HFFc6 (cell line): ENCODE measurements at regions not wholly inside any gene's neighbourhood (a gene's known extent, or its start where the extent isn't known, plus 50 kb on each side); places are given as distances from the start of the nearest gene placed in this dataset.
"Not testable (repeated sequence)": the region's sequence is repeated elsewhere in the genome, so short reads cannot be mapped to it uniquely, and the experiment has no call there.

Source experiments
- DNase-seq: peaks from one replicate; pipeline ENCODE4 v3.0.0-alpha.2; 2018
- H3K27ac Mint-ChIP-seq: 2 replicates; pipeline ENCODE4 v1.8.0; 2020; ENCODE audit warnings: mild to moderate bottlenecking, mixed read lengths
- H3K27me3 Mint-ChIP-seq: 2 replicates; pipeline ENCODE4 v1.8.0; 2021; ENCODE audit warnings: mild to moderate bottlenecking, moderate library complexity, mixed read lengths; ENCODE audit not compliant: insufficient read depth
- H3K36me3 Mint-ChIP-seq: 2 replicates; pipeline ENCODE4 v1.8.0; 2021; ENCODE audit warnings: low read depth, mixed read lengths
- H3K4me1 Mint-ChIP-seq: 2 replicates; pipeline ENCODE4 v1.8.0; 2020; ENCODE audit warnings: low read depth, mixed read lengths
- H3K4me3 Mint-ChIP-seq: 2 replicates; pipeline ENCODE4 v1.8.0; 2020; ENCODE audit warnings: mild to moderate bottlenecking, moderate library complexity, mixed read lengths
- H3K9me3 Mint-ChIP-seq: 2 replicates; pipeline ENCODE4 v1.8.0; 2020; ENCODE audit warnings: mild to moderate bottlenecking, mixed read lengths
- TF ChIP-seq, protein P1 (sequence below): fragments of 200-600 bp; sonication (generic); IDR thresholded peaks from 2 replicates; pipeline ENCODE4 v1.5.0; 2021; ENCODE audit warnings: antibody characterized with exemption, mild to moderate bottlenecking

DNA sequence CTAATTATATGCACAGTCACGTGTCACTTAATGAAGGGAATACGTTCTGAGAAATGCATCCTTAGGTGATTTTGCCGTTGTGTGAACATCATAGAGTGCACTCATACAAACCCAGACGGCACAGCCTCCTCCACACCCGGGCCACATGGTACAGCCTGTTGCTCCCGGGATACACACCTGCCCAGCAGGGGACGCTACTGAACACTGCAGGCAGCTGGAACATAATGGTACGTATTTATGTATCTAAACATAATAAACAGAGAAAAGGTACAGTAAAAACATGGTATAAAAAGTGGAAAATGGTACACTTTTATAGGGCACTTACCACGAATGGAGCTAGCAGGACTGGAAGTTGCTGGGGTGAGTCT lies 752.3 kb upstream of the TPTE start:
- H3K4me3 Mint-ChIP-seq, H3K36me3 Mint-ChIP-seq, H3K27me3 Mint-ChIP-seq, H3K27ac Mint-ChIP-seq, DNase-seq, H3K4me1 Mint-ChIP-seq, H3K9me3 Mint-ChIP-seq: not testable (repeated sequence)
- TF ChIP-seq, protein P1, sequence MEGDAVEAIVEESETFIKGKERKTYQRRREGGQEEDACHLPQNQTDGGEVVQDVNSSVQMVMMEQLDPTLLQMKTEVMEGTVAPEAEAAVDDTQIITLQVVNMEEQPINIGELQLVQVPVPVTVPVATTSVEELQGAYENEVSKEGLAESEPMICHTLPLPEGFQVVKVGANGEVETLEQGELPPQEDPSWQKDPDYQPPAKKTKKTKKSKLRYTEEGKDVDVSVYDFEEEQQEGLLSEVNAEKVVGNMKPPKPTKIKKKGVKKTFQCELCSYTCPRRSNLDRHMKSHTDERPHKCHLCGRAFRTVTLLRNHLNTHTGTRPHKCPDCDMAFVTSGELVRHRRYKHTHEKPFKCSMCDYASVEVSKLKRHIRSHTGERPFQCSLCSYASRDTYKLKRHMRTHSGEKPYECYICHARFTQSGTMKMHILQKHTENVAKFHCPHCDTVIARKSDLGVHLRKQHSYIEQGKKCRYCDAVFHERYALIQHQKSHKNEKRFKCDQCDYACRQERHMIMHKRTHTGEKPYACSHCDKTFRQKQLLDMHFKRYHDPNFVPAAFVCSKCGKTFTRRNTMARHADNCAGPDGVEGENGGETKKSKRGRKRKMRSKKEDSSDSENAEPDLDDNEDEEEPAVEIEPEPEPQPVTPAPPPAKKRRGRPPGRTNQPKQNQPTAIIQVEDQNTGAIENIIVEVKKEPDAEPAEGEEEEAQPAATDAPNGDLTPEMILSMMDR, result peak; percentile 46; the same call in 1 of the 2 replicates

DNA sequence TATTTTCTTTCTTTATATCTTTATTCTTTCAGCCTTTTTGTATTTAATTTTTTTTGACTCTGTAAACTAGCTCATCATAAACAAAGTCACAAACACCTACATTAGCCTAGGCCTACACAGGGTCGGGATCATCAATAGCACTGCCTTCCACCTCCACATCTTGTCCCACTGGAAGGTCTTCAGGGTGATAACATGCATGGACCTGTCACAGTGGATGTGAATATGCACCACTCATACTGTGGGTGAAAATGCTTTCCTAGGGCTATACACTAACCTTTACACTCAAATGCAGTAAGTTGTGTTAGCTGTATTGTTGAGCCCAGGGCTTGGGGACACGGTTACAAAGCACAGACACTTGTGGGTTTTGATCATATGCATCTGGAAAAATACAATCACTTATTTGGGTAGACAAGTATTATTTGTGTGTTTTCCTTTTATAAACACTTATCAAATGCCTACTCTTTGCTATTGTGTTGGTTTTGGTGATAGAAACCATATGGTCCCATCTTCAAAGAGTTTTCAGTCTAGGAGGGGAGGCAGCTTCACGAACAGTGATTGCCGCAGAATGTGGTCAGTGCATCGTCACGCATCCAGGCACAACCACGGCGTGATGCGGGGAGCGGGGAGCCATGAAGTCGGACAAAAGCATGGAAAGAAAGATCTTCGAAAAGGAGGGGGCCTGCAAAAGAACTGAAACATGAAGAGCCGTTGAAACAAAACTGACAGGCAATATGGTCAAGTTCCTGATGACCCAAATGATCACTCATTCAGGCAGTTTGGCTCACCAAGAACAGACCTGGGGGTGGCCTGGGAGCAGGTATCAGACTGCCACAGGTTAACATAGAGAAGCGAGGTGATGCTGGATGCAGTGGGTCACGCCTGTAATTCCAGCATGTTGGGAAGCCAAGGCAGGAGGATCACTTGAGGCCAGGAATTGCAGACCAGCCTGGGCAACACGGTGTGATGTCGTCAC lies 751.4 kb upstream of the TPTE start:
- peaks cover 14% of the 10 kb centered on the region for H3K9me3 Mint-ChIP-seq
- not testable (repeated sequence) for H3K27ac Mint-ChIP-seq, H3K36me3 Mint-ChIP-seq, H3K4me3 Mint-ChIP-seq, H3K4me1 Mint-ChIP-seq, H3K27me3 Mint-ChIP-seq, DNase-seq

DNA sequence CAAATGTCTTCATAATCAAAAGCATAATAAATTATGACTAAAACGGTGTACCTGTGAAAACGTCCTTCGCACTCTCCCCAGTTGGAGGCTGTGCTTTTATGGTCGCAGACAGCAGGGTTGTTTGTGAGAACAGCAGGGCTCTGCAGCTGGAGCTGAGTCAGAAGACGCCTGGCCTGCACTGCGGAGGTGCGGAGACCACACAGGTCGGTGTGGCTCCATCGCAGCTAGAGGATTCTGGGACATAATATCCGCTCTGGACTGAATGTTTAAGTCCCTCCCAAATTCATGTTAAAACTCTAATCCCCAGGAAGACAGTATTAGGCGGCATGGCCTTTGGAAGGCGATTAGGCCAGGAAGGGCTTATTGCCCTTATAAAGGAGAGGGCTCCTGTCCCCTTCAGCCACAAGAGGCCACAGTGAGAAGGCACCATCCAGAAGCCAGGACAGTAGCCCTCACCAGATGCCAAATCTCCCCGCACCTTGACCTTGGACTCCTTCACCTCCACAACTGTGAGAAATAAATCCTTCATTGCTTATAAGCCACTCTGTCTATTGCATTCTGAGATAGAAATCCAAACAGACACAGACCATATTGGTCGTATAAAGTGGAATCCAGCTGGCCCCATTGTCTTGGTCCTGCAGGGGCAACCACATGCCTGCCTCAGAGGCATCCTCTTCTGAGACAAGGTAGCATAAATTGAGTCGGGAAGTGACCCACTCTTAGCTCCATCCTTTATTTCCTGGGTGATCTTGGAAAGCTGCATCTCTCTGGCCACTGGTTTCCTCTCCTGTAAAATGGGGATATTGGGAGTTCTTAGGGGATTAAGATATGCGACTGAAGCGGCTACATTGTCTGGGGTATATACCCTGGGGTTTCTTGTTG lies 749.7 kb upstream of the TPTE start:
- H3K36me3 Mint-ChIP-seq, result peaks cover 14% of the 10 kb centered on the region
- peaks cover 31% of the 10 kb centered on the region for H3K9me3 Mint-ChIP-seq
- H3K4me3 Mint-ChIP-seq, DNase-seq, H3K27me3 Mint-ChIP-seq, H3K27ac Mint-ChIP-seq, H3K4me1 Mint-ChIP-seq: not testable (repeated sequence)

DNA sequence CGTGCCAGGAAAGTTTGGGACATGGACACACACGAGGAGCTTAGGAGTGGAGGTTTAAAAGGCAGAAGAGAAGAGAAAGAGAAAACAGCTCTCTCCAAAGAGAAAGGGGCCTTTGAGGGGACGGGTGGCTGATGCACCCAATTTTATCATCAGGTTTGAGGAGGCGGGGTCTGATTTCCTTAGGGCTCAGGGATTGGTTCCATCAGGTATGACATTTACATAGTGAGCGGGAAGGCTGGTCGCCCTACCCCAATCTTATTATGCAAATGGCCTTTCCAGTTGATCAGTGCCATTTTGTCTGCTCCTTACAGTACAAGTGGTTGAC lies 749.1 kb upstream of the TPTE start:
- no peak overlapping the region for H3K4me3 Mint-ChIP-seq
- H3K9me3 Mint-ChIP-seq, result peaks cover 34% of the 10 kb centered on the region
- H3K36me3 Mint-ChIP-seq, result peaks cover 16% of the 10 kb centered on the region
- peaks cover 2% of the 10 kb centered on the region; the same call in 1 of the 2 replicates for H3K27me3 Mint-ChIP-seq
- DNase-seq, result no peak
- no peaks in the 10 kb centered on the region for H3K4me1 Mint-ChIP-seq
- TF ChIP-seq, protein P1, result no peak
- no peak overlapping the region for H3K27ac Mint-ChIP-seq

DNA sequence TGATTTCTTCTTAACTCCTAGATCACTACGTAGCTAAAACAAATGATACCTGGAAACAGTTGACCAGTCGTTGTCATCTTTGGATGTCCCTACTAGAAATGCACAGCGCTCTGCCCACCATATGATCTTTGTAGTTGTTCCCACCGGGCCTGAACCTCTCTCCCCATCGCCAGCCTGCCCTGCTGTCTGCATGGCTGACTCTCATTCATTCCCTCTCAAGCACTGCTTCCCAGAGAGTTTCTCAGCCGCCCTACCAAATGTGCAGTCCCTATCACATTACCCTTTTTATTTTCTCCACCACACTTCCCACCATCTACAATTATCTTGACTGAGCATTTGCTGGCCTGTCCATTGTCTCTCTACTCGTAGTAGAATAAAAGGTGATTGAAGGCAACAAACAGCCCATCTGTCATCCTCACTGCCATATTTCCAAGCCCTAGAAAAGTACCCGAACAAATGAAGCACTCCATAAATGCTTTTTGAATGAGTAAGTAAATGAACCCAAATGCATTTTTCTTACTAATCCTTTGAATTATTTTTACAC lies 748.4 kb upstream of the TPTE start:
- Mint-ChIP-seq H3K9me3 (peaks cover 40% of the 10 kb centered on the region), H3K36me3 (peaks cover 21% of the 10 kb centered on the region)
- not testable (repeated sequence) for H3K27ac Mint-ChIP-seq, H3K4me1 Mint-ChIP-seq, DNase-seq, H3K27me3 Mint-ChIP-seq, H3K4me3 Mint-ChIP-seq

DNA sequence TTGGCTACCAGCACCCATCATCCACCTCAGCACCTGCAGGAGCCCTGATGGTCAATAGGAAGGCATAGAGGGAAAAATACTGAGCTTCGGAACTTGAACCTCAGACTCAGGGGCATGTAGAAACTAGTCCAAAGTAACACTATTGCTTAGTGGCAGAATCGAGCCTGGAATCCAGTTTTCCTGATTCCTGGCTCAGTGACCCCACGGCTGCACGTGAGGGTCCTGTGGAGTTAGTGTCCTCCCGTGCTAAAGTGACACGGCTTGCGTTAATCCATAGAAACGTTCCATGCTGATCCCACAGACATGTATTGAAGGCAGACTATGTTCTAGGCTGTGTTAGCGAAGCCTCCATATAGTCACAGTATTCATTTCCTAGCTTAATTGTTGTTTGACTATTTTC lies 747.0 kb upstream of the TPTE start:
- Mint-ChIP-seq H3K9me3 (peaks cover 52% of the 10 kb centered on the region), H3K4me1 (no peaks in the 10 kb centered on the region), H3K36me3 (peaks cover 23% of the 10 kb centered on the region), H3K27me3 (peaks cover 2% of the 10 kb centered on the region; the same call in 1 of the 2 replicates), H3K4me3 (no peak overlapping the region), H3K27ac (no peak overlapping the region)
- DNase-seq, result no peak
- TF ChIP-seq, protein P1, result no peak

DNA sequence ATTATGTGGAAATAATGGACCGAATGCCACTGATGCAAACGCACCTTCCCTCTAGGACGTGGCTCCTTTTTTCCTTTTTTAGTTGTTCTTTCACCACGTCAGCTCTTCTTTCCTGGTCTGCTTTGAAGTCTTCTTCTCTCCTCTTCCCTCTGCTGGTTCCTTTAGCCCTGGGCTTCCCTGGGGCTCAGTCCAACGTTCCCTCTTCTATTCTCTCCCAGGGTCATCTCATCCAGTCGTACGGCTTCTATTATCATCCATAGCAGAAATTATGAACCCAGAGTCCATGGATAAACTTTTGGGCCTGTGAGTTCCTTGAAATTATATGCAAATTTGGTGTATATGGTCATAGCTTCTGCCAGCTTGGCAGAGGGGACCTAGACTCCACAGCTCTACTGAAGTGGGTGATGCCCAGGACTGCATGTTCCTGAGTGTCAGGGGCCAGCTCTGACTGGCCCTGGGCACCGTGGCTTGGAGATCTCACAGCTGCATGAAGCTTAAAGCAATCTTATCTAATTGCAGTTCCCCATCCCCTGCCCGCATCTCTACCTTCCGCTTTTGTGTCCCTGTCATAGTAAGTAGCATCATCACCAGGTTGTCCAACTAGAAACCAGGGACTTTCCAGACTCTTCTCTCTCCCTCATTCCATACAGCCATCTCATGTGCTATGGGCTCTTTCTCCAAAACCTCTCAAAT lies 746.3 kb upstream of the TPTE start:
- peaks cover 23% of the 10 kb centered on the region for H3K36me3 Mint-ChIP-seq
- H3K27me3 Mint-ChIP-seq, H3K4me3 Mint-ChIP-seq, DNase-seq, H3K4me1 Mint-ChIP-seq, H3K27ac Mint-ChIP-seq: not testable (repeated sequence)
- H3K9me3 Mint-ChIP-seq, result peaks cover 54% of the 10 kb centered on the region

DNA sequence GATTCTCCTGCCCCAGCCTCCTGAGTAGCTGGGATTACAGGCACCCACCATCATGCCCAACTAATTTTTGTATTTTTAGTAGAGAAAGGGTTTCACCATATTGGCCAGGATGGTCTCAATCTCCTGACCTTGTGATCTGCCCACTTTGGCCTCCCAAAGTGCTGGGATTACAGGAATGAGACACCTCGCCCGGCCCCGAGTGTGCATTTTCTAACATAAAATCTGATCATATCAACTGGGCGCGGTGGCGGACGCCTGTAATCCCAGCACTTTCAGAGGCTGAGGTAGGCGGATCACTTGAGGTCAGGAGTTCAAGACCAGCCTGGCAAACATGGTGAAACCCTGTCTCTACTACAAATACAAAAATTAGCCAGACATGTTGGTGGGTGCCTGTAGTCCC lies 745.5 kb upstream of the TPTE start:
- peaks cover 23% of the 10 kb centered on the region for H3K36me3 Mint-ChIP-seq
- H3K27me3 Mint-ChIP-seq, H3K27ac Mint-ChIP-seq, H3K4me3 Mint-ChIP-seq, H3K4me1 Mint-ChIP-seq, DNase-seq: not testable (repeated sequence)
- H3K9me3 Mint-ChIP-seq, result peaks cover 60% of the 10 kb centered on the region

DNA sequence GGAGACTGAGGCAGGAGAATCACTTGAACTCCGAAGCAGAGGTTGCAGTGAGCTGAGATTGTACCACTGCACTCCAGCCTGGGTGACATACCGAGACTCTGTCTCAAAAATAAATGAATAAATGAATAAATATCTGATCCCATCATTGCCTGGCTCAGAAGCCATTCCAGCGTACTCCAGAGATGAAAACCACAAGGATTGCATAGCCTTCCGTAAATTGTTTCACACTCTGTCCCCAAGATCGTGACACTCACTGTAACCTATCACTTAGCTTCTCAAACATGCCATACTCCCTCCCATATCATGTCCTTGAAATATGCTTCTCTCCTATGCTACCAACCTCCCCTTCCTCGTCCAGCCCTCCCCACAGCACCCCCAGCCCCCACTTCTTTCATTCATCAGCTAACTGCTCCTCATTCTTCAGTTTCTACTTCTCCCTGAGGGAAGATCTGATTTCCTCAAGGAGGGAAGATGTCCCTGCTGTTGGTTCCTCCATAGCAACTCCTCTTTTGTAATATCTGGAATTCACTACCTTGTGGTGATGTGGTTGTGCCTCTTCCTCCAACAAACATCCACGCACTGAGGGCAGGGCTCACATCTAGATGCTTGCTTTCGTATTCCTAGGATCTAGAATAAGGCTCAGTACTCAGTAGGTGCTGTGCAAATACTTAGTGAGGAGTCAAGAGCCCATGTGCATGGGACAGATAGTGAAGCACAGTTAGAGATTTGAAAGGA lies 744.9 kb upstream of the TPTE start:
- not testable (repeated sequence) for H3K27me3 Mint-ChIP-seq, H3K27ac Mint-ChIP-seq, H3K4me3 Mint-ChIP-seq, DNase-seq, H3K4me1 Mint-ChIP-seq
- peaks cover 63% of the 10 kb centered on the region for H3K9me3 Mint-ChIP-seq
- H3K36me3 Mint-ChIP-seq, result peaks cover 23% of the 10 kb centered on the region
